ENCODE measurements at regions not wholly inside any gene's neighbourhood (a gene's known extent, or its start where the extent isn't known, plus 50 kb on each side); places are given as distances from the start of the nearest gene placed in this dataset.

DNA sequence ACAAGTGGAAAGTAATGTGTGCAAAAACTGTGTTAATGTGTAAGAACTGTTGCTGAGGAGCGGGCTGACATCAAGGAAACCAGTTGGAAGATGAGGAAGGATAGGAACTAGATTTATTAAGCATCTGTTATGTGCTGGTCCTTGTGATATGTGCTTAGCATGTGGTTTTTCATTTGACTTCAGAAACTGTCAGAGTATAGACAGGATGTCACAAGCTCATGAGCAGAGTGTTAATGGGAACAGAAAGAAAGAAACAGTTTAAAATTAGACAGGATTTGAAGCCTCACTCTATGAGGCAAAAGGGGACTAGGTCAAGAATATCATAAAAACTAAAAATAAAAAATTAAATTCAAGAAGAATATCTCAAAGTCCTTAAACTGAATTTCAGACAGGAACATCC is 270.6 kb upstream of the DPPA4 start:
- Histone ChIP-seq H3K4me3 (ENCODE audit: low read depth, low read length) (no peak overlapping the region), H3K27me3 (ENCODE audit: control insufficient read depth, insufficient read depth, low read length) (no peaks in the 10 kb centered on the region), H3K36me3 (ENCODE audit: control insufficient read depth, insufficient read depth, low read length) (no peaks in the 10 kb centered on the region)
- no peak for DNase-seq (ENCODE audit: low read depth)
- TF ChIP-seq, protein P1, sequence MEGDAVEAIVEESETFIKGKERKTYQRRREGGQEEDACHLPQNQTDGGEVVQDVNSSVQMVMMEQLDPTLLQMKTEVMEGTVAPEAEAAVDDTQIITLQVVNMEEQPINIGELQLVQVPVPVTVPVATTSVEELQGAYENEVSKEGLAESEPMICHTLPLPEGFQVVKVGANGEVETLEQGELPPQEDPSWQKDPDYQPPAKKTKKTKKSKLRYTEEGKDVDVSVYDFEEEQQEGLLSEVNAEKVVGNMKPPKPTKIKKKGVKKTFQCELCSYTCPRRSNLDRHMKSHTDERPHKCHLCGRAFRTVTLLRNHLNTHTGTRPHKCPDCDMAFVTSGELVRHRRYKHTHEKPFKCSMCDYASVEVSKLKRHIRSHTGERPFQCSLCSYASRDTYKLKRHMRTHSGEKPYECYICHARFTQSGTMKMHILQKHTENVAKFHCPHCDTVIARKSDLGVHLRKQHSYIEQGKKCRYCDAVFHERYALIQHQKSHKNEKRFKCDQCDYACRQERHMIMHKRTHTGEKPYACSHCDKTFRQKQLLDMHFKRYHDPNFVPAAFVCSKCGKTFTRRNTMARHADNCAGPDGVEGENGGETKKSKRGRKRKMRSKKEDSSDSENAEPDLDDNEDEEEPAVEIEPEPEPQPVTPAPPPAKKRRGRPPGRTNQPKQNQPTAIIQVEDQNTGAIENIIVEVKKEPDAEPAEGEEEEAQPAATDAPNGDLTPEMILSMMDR (IDR thresholded peaks at IDR 0.05; ENCODE audit: insufficient read depth, low read length, poor library complexity, severe bottlenecking) = no peak

DNA sequence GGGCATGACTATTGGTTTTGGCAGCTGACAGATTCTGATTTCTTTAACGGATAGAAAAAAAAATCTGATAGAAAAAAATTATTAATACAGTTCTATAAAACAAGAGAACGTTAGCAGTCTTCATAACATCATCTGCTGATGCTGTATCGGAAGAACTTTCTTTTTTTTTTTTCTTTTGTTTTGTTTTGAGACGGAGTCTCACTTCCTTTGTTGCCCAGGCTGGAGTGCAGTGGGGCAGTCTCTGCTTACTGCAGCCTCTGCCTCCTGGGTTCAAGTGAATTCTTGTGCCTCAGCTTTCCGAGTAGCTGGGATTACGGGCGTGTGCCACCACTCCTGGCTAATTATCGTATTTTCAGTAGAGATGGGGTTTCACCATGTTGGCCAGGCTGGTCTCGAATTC is 271.2 kb upstream of the DPPA4 start:
- Histone ChIP-seq H3K36me3 (ENCODE audit: control insufficient read depth, insufficient read depth, low read length) (no peaks in the 10 kb centered on the region), H3K27me3 (ENCODE audit: control insufficient read depth, insufficient read depth, low read length) (no peaks in the 10 kb centered on the region), H3K4me3 (ENCODE audit: low read depth, low read length) (no peak overlapping the region)
- DNase-seq (ENCODE audit: low read depth) = no peak
- TF ChIP-seq, protein P1 (IDR thresholded peaks at IDR 0.05; ENCODE audit: insufficient read depth, low read length, poor library complexity, severe bottlenecking) = no peak

DNA sequence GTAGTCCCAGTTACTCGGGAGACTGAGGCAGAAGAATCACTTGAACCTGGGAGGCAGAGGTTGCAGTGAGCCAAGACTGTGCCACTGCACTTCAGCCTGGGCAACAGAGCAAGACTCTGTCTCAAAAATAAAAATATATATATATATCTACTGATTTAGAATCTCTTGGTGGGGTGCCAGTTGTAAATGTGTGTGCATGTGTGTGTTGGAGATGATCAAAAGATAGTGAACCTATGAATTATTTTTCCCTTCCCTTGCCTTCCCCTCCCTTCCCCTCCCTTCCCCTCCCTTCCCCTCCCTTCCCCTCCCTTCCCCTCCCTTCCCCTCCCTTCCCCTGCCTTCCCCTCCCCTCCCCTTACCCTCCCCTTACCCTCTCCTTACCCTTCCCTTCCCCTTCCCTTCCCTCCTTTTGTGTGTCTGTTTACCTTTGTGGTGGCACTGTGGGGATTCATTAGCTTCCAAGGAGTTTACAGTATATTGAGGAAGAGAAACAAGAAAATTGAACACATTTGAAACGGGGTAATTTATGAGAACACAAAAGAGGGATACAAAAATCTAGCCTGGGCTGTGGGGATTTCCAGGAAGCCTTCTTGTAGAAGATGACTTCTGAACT is 281.5 kb upstream of the DPPA4 start:
- TF ChIP-seq, protein P1 (IDR thresholded peaks at IDR 0.05; ENCODE audit: insufficient read depth, low read length, poor library complexity, severe bottlenecking) = no peak
- no peak for DNase-seq (ENCODE audit: low read depth)
- Histone ChIP-seq H3K4me3 (ENCODE audit: low read depth, low read length) (no peak overlapping the region), H3K27me3 (ENCODE audit: control insufficient read depth, insufficient read depth, low read length) (no peaks in the 10 kb centered on the region), H3K36me3 (ENCODE audit: control insufficient read depth, insufficient read depth, low read length) (no peaks in the 10 kb centered on the region)

DNA sequence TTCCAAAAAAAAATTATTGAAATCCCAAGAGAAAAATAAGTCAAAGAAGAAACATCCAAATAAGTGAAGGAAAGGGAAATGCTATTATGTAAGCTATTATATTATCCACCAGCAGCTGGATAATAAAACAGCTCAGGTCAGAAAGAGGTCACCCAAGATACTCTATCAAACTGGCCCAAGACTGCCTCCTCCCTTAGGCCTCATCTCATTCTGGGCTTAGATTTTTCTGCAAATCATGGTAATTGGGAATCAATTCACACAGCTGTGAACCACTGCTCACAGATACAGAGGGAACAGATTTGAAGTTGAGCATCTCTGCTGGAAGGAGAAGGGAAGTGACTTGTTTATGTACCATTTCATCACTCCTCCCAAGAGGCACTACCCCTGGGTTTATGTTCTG is 294.6 kb upstream of the DPPA4 start:
- Histone ChIP-seq H3K4me3 (ENCODE audit: low read depth, low read length) (no peak overlapping the region), H3K27me3 (ENCODE audit: control insufficient read depth, insufficient read depth, low read length) (no peaks in the 10 kb centered on the region), H3K36me3 (ENCODE audit: control insufficient read depth, insufficient read depth, low read length) (no peaks in the 10 kb centered on the region)
- TF ChIP-seq, protein P1 (IDR thresholded peaks at IDR 0.05; ENCODE audit: insufficient read depth, low read length, poor library complexity, severe bottlenecking) = no peak
- no peak for DNase-seq (ENCODE audit: low read depth)

DNA sequence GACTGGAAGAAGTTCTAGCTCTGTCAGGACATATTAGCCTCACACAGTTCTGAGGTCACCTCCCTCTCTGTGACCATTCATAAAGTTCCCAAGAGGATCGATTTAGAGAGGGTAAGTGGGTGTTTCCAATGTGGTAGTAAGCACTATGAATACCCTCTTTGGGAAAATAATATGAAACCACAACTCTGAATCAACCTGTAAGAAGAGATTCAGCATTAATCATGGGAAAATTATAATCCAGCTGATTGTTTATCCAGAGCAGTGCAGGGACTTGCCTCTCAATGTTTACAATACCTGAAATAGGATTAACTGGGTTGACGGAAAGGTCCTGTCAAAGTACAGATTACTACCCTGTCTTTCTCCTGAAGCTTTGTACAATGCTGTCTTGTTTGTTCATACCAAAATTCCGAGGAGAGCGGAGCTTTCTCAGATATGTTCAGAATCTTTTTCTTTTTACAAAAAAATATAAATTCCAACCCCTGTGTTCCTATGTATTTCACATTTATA is 302.9 kb upstream of the DPPA4 start:
- H3K27me3 ChIP-seq (ENCODE audit: control insufficient read depth, insufficient read depth, low read length) = no peaks in the 10 kb centered on the region
- TF ChIP-seq, protein P1 (IDR thresholded peaks at IDR 0.05; ENCODE audit: insufficient read depth, low read length, poor library complexity, severe bottlenecking) = no peak
- no peak overlapping the region for H3K4me3 ChIP-seq (ENCODE audit: low read depth, low read length)
- DNase-seq (ENCODE audit: low read depth) = no peak
- H3K36me3 ChIP-seq (ENCODE audit: control insufficient read depth, insufficient read depth, low read length) = no peaks in the 10 kb centered on the region

DNA sequence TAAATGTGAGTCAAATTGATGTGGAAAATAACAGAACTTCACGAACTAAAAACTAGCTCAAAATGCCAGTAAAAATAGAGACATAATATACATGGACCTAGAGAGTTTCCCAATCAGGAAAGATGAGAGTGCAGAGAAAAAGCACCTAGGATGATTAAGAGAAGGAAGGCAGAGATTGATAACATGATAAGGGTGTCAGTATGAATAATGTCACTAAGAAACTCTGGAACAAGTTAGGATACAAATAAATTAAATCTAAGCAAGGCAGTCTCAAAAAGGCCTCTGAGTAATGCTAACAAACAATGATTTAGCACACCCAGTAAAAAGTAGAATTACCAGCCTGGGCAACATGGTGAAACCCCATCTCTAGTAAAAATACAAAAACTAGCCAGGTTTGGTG is 304.7 kb upstream of the DPPA4 start:
- H3K27me3 ChIP-seq (ENCODE audit: control insufficient read depth, insufficient read depth, low read length) = no peaks in the 10 kb centered on the region
- H3K4me3 ChIP-seq (ENCODE audit: low read depth, low read length) = no peak overlapping the region
- H3K36me3 ChIP-seq (ENCODE audit: control insufficient read depth, insufficient read depth, low read length) = no peaks in the 10 kb centered on the region
- TF ChIP-seq, protein P1 (IDR thresholded peaks at IDR 0.05; ENCODE audit: insufficient read depth, low read length, poor library complexity, severe bottlenecking) = no peak
- DNase-seq (ENCODE audit: low read depth) = no peak

Data from kidney epithelial cell (primary cell).